GM12878 (cell line): ENCODE measurements at regions not wholly inside any gene's neighbourhood (a gene's known extent, or its start where the extent isn't known, plus 50 kb on each side); places are given as distances from the start of the nearest gene placed in this dataset.

Experiments used
- EP300 ChIP-seq, 2 experiments: fragments of 150-350 bp in 1 of 2; IDR thresholded peaks; 2 replicates each; pipeline ENCODE4 v1.6.1; 2011 to 2012; ENCODE audit warnings: low read depth in 2 of 2, low read length in 2 of 2, borderline replicate concordance in 1 of 2, improper control_type of control experiment in 1 of 2, inconsistent platforms in 1 of 2; ENCODE audit not compliant: control insufficient read depth in 1 of 2
- TF ChIP-seq, protein P1 (sequence below): fragments of 450-650 bp; formaldehyde crosslinking; IDR thresholded peaks from 2 replicates; pipeline ENCODE4 v1.5.0; 2022; ENCODE audit warnings: mild to moderate bottlenecking, missing genetic modification characterization
- TF ChIP-seq, protein P2 (sequence below): IDR thresholded peaks from 2 replicates; pipeline ENCODE4 v1.6.1; 2012; ENCODE audit warnings: improper control_type of control experiment, low read depth, low read length; ENCODE audit not compliant: insufficient replicate concordance

DNA sequence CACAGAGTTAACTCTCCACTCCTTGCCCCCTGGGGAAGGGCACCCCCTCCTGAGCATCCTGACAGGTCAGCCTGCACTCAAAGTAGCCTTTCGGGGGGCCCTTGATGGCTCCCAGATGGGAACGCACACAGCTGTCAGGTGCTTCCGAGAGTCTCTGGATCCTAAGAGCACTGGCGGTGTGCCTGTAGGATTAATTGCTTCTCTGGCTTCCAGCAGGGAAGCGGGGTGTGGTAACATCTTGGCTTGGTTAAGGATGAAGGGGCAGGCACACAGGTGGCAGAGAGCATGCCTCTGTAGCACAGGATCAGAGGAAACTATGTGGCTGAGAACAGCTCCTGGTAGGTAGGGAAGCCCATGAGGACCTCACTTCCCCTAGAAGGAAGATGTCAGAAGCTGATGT is 199.8 kb downstream of the MIAT start (continued):
- TF ChIP-seq, protein P1, sequence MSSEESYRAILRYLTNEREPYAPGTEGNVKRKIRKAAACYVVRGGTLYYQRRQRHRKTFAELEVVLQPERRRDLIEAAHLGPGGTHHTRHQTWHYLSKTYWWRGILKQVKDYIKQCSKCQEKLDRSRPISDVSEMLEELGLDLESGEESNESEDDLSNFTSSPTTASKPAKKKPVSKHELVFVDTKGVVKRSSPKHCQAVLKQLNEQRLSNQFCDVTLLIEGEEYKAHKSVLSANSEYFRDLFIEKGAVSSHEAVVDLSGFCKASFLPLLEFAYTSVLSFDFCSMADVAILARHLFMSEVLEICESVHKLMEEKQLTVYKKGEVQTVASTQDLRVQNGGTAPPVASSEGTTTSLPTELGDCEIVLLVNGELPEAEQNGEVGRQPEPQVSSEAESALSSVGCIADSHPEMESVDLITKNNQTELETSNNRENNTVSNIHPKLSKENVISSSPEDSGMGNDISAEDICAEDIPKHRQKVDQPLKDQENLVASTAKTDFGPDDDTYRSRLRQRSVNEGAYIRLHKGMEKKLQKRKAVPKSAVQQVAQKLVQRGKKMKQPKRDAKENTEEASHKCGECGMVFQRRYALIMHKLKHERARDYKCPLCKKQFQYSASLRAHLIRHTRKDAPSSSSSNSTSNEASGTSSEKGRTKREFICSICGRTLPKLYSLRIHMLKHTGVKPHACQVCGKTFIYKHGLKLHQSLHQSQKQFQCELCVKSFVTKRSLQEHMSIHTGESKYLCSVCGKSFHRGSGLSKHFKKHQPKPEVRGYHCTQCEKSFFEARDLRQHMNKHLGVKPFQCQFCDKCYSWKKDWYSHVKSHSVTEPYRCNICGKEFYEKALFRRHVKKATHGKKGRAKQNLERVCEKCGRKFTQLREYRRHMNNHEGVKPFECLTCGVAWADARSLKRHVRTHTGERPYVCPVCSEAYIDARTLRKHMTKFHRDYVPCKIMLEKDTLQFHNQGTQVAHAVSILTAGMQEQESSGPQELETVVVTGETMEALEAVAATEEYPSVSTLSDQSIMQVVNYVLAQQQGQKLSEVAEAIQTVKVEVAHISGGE (CRISPR knock-in tag), result no peak
- TF ChIP-seq EP300 (IDR thresholded peaks at IDR 0.05; ENCODE audit: borderline replicate concordance in 1 of 2, control insufficient read depth in 1 of 2, low read depth in 2 of 2, low read length in 2 of 2), result no peak
- TF ChIP-seq, protein P2, sequence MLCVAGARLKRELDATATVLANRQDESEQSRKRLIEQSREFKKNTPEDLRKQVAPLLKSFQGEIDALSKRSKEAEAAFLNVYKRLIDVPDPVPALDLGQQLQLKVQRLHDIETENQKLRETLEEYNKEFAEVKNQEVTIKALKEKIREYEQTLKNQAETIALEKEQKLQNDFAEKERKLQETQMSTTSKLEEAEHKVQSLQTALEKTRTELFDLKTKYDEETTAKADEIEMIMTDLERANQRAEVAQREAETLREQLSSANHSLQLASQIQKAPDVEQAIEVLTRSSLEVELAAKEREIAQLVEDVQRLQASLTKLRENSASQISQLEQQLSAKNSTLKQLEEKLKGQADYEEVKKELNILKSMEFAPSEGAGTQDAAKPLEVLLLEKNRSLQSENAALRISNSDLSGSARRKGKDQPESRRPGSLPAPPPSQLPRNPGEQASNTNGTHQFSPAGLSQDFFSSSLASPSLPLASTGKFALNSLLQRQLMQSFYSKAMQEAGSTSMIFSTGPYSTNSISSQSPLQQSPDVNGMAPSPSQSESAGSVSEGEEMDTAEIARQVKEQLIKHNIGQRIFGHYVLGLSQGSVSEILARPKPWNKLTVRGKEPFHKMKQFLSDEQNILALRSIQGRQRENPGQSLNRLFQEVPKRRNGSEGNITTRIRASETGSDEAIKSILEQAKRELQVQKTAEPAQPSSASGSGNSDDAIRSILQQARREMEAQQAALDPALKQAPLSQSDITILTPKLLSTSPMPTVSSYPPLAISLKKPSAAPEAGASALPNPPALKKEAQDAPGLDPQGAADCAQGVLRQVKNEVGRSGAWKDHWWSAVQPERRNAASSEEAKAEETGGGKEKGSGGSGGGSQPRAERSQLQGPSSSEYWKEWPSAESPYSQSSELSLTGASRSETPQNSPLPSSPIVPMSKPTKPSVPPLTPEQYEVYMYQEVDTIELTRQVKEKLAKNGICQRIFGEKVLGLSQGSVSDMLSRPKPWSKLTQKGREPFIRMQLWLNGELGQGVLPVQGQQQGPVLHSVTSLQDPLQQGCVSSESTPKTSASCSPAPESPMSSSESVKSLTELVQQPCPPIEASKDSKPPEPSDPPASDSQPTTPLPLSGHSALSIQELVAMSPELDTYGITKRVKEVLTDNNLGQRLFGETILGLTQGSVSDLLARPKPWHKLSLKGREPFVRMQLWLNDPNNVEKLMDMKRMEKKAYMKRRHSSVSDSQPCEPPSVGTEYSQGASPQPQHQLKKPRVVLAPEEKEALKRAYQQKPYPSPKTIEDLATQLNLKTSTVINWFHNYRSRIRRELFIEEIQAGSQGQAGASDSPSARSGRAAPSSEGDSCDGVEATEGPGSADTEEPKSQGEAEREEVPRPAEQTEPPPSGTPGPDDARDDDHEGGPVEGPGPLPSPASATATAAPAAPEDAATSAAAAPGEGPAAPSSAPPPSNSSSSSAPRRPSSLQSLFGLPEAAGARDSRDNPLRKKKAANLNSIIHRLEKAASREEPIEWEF, result no peak
